ENCODE measurements at regions not wholly inside any gene's neighbourhood (a gene's known extent, or its start where the extent isn't known, plus 50 kb on each side); places are given as distances from the start of the nearest gene placed in this dataset.
"Not testable (repeated sequence)": the region's sequence is repeated elsewhere in the genome, so short reads cannot be mapped to it uniquely, and the experiment has no call there.

DNA sequence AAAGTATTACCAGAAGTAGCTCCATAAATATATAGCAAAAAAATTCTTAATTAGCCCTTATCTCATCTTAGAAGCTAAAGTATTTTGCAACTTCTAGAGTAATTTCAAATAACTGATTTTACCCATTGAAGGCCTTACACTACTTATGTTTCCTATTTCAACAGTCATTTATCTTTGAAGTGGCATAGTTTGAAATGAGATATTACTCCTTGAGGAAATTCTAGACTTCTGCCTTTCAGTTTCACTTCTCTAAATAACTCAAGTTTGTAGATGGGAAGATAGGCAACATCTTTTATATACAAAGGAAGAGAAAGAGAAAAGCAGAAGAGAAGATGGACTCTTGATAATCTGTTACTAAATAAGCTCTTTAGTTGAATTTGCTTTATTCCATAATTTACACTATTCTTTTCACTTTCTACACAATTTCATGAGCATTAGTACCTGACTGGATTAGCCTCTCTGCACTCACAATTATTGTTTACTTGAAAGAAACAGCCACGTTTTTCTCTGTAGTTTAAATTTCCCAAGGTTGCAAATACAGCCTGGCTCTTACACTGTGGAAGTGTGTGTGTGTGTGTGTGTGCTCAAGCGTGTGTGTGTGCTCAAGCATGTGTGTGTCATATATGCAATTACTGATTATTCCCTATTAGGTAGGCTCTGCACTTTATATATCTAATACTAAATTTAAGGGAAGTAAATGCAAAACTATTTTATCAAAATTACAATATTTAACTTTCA, 60.6 kb upstream of the EMB start:
- no peak for DNase-seq

DNA sequence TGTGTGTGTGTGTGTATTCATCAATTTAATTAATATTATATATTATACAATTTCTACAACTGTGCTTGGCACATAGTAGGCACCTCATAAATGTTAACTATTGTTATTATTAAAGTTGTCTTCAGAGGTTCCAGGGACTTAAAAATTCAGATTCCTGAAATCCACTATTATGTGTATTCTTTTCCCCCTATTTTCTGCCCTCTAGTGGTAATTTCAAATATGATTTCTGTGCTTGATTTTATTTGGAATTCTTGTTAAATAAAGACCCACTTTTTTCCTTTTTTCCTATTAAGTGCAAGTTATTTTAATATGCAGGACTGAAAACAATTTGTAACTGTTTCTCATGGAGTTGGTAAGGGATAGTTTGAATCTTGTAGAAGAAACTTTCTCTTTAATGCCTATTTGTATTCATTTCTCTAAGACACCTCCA, 72.0 kb upstream of the EMB start:
- peak; percentile 2 for DNase-seq

DNA sequence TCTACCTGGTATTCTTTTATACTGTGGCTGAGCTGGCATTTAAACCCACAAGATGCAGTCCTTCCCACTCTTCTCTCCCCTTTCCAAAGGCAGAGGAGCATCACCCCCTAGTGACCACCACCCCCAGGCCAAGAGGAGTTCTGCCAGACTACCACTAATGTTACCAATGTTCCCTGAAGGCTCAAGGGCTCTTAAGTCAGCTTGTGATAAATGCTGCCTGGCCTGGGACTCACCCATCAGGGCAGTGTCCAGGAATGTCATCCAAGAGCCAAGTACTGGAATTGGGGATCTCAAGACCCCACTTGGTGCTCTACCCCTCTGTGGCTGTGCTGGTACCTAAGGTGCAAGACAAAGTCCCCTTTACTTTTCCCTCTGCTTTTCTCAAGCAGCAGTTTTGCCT, 80.0 kb upstream of the EMB start:
- not testable (repeated sequence) for DNase-seq

DNA sequence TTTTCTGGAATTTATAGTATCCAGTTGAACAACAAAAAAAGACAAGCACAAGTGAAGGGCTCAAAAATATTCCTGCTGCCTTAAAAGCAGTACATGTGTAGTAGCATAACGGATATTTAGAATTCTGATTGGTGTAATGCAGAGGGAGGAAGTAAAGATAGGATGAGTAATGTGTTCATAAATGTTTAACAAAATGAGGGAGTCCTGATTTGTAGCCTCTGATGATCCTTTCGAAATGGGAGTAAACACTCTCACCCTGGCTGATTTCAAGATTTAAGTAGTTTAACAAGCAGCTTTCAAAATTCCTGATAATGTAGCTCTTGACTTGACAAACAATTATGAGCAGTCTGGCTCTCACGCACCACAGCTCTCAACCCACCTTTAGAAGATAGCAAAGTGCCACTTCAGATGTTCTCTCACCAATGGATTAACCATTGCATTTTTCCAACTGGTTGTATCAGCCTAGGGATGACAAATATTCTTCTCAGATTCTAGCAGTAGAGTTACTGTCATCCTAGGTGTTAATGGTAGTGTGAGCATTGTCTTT, 86.5 kb upstream of the EMB start:
- DNase-seq: not testable (repeated sequence)

DNA sequence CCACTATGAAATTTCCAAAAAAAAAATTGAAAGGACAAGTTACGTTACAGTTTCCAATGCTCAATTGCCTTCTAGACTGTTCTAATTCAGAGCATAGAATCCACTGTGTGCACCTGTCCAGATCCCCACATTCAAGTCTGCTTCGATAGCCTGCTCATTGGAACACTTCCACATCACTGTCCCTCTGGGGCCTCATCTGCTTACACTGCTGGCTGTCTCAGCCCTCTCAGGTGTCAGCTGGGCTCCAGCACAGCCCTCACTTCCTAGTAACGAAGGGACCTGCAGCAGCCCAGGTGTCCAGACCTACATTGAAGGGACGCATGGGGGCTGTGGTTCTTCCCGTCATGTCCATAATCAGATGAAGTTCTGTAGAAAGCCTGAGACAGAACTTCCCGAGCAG, 94.3 kb upstream of the EMB start:
- no peak for DNase-seq

DNA sequence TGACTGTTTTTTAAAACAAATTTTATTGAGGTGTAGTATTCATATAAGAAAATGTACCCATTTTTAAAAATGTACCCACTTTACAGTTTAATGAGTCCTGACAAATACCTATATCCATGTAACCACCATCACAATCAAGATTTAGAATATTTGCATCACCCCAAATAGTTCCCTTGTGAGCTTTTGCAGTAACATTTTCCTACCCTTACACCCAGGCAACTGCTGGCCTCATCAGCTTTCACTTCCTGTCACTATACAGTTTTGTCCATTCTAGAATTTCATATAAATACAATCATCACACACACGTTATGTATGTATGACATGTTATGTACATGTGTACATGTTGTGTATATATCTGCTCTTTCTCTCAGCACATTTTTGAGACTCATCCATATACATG, 96.4 kb upstream of the EMB start:
- DNase-seq: not testable (repeated sequence)

DNA sequence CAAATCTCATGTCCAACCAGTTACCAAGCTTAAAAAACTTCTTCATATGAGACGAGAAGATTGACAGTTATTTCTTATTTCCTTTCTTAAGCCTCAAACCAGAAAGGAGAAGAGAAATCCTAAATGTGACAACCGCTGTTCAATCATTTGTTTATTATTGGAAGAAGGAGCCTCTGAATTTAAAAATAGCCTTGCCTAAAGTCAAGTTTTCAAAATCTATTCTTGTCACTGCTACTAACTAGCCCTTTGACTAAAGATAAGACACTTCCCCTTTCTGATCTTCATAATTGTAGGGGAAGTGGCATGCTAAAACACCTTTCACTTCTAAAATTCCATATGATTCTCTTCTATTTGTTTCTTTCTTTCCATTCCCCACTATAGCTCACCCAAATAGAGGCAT, 106.2 kb upstream of the EMB start:
- no peak for DNase-seq

DNA sequence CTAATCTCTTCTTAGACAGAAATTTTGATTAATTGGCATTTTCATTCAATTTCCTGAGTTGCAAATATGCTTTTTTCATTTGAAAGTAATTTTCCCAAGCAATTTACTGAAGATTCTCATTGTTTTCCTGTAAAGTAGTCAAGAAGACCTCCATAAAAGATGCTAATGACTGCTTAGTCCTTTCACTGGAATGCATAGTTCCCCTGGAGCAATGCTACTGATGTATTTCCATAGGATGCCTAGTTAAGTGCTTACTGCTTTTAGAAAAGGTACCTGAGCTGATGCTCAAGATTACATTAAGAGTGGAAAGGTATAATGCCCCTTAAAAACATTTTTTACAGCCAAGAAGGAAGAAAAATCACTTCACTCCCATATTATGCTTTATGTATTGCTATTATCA, 109.2 kb upstream of the EMB start:
- no peak for DNase-seq

DNA sequence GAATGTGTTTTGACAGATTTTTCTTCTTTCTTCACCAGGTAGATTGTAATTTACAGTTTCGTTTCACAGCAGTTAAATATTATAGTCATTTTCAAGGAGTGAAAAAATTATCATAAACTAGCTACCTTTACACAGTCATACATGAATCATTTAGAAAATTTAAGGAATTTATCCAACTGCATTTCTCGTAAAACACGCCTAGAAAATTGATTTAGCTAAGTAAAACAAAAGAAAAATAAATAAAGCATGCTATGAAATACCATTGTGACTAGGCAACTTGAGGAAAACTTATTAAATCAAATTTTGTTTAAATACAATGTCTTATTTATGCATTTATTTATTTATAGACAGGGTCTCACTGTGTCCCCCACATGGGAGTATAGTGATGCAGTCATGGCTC, 109.9 kb upstream of the EMB start:
- DNase-seq: no peak

DNA sequence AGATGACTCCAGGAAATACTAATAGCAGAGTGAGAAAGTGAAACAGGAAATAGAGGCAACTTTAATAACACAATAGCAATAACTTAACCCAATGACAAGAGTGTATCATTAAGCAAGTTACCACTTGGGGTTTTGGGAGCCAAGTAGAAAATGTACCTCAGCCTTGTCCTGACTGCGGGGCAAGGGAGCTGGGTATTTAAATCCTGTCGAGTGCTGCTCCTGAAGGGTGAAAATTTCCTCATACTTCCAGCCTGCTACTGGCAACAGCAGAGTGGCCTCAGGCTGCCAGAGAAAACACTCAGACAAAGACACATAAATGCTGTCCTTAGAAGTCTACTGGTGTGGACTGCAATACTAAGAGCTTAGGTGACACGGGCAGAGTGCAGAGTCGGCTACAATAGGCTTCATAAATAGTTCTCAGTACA, 112.5 kb upstream of the EMB start:
- DNase-seq: no peak

- not testable (repeated sequence) for DNase-seq
These were observed 107.8 kb upstream of the PARP8 start for GRCh38 chr5:50558640-50559039.

GRCh38 chr5:50559955-50560354, 106.5 kb upstream of the PARP8 start:
- DNase-seq: no peak

- no peak for DNase-seq
These were observed 103.7 kb upstream of the PARP8 start for GRCh38 chr5:50562694-50563093.

DNA sequence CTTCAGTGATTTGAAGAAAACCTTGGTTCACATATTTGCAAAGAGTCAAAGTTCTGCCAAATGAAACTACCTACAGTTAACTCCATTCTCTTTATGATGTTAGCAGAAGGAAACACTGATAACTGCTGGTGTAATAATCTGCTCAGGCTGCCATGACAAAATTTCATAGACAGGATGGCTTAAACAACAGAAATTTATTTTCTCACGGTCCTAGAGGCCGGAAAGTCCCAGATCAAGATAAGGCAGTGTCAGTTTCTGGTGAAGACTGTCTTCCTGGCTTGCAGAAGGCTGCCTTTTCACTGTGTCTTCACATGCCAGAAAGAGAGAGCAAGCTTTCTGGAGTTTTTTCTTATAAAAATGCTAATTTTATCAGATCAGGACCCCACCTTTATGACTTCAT, 102.4 kb upstream of the PARP8 start:
- no peak for DNase-seq

DNA sequence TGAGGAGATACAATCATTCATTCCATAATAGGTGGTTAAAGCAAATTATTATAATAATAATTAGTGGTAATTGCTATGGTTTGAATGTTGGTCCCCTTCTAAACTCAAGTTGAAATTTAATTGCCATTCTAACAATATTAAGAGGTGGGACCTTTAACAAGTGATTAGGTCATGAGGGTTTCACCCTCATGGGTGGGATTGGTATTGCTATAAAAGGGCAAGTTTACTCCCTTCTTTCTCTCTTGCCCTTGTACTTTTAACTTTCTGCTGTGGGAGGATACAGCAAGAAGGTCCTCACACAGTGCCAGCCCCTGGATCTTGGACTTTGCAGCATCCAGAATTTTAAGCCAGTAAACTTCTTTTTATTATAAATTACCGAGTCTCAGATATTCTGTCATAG, 101.9 kb upstream of the PARP8 start:
- no peak for DNase-seq

- DNase-seq: no peak
These were observed 92.3 kb upstream of the PARP8 start for GRCh38 chr5:50574121-50574520.

GRCh38 chr5:50575740-50576139, 90.7 kb upstream of the PARP8 start:
- no peak for DNase-seq

- no peak for DNase-seq
These were observed 90.2 kb upstream of the PARP8 start for GRCh38 chr5:50576265-50576664.

GRCh38 chr5:50576686-50577256, 89.7 kb upstream of the PARP8 start:
- DNase-seq: peak; percentile 5

GRCh38 chr5:50580506-50580905, 85.9 kb upstream of the PARP8 start:
- DNase-seq: no peak

DNA sequence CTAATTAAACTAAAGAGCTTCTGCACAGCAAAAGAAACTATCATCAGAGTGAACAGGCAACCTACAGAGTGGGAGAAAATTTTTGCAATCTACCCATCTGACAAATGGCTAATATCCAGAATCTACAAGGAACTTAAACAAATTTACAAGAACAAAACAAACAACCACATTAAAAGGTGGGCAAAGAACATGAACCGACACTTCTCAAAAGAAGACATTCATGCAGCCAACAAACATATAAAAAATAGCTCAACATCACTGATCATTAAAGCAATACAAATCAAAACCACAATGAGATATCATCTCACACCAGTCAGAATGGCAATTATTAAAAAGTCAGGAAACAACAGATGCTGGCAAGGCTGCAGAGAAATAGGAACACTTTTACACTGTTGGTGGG, 84.6 kb upstream of the PARP8 start:
- not testable (repeated sequence) for DNase-seq

- no peak for DNase-seq
These were observed 83.7 kb upstream of the PARP8 start for GRCh38 chr5:50582699-50583098.

DNA sequence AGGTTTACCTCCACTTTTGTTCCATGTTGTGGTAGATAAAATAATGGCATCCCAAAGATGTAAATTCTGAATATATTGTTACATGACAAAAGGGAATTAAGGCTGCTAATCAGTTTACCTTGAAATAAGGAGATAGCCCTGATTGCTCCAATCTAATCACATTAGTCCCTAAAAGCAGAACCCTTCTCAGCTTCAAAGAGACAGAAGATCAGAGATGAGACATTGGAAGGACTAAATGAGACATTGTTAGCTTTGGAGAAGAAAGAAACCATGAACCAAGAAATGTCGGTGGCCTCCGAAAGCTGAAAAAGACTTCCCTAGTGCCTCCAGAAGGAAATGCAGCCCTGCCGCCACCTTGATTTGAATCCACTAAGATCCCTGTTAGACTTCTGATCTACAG, 82.8 kb upstream of the PARP8 start:
- DNase-seq: peak; percentile 55

GRCh38 chr5:50588471-50588870, 78.0 kb upstream of the PARP8 start:
- not testable (repeated sequence) for DNase-seq

All from NCI-H82 (cell line).